Activated CD4-positive, alpha-beta memory T cell treated with anti-CD3 and anti-CD28 coated beads, Interleukin-2, amount 10 ng/mL, durations not matched to agents 7 days and 5 days (primary cell): ENCODE measurements at regions not wholly inside any gene's neighbourhood (a gene's known extent, or its start where the extent isn't known, plus 50 kb on each side); places are given as distances from the start of the nearest gene placed in this dataset.

ENCODE experiments used
- CTCF ChIA-PET: fragments of 350-600 bp; sonication (Branson Sonifier 250); formaldehyde crosslinking; loops from one replicate; lab custom pipeline; 2021; ENCODE audit warnings: antibody characterized with exemption, inconsistent platforms; lab: Charles Lee
- POLR2A ChIA-PET: fragments of 350-600 bp; sonication (Branson Sonifier 250); formaldehyde crosslinking; loops from one replicate; lab custom pipeline; 2021; ENCODE audit warnings: antibody characterized with exemption; lab: Charles Lee
- DNase-seq: peaks from one replicate; pipeline ENCODE4 v3.0.0-alpha.2; 2020
- H3K27ac Mint-ChIP-seq: one replicate; pipeline ENCODE4 v1.8.0; 2021; ENCODE audit warnings: mild to moderate bottlenecking, mixed read lengths
- H3K27me3 Mint-ChIP-seq: one replicate; pipeline ENCODE4 v1.8.0; 2021; ENCODE audit warnings: mixed read lengths
- H3K36me3 Mint-ChIP-seq: one replicate; pipeline ENCODE4 v1.8.0; 2021; ENCODE audit warnings: low read depth, mixed read lengths
- H3K4me1 Mint-ChIP-seq: one replicate; pipeline ENCODE4 v1.8.0; 2021; ENCODE audit warnings: mixed read lengths
- H3K4me3 Mint-ChIP-seq: one replicate; pipeline ENCODE4 v1.8.0; 2021; ENCODE audit warnings: mild to moderate bottlenecking, mixed read lengths
- H3K9me3 Mint-ChIP-seq: one replicate; pipeline ENCODE4 v1.8.0; 2021; ENCODE audit warnings: mixed read lengths

GRCh38 chr10:8584666-8585065, 530.2 kb downstream of the GATA3 start:
- no peak overlapping the region for H3K4me3 Mint-ChIP-seq
- H3K27ac Mint-ChIP-seq, result no peak overlapping the region
- DNase-seq, result no peak
- peaks cover 1% of the 10 kb centered on the region for H3K4me1 Mint-ChIP-seq
- POLR2A ChIA-PET, result no interaction called here
- H3K36me3 Mint-ChIP-seq, result no peaks in the 10 kb centered on the region
- CTCF ChIA-PET, result interaction anchor here (0.7 kb wide), 1 partner anchor 86 kb away, joined by 3 read pairs; no protein-coding TSS in a partner anchor
- peaks cover 3% of the 10 kb centered on the region for H3K9me3 Mint-ChIP-seq
- peaks cover 18% of the 10 kb centered on the region for H3K27me3 Mint-ChIP-seq

- H3K9me3 Mint-ChIP-seq, result peaks cover 3% of the 10 kb centered on the region
- no peaks in the 10 kb centered on the region for H3K36me3 Mint-ChIP-seq
- no peak overlapping the region for H3K27ac Mint-ChIP-seq
- no peak overlapping the region for H3K4me3 Mint-ChIP-seq
- ChIA-PET CTCF (no interaction called here), POLR2A (no interaction called here)
- peaks cover 1% of the 10 kb centered on the region for H3K4me1 Mint-ChIP-seq
- DNase-seq, result no peak
- H3K27me3 Mint-ChIP-seq, result peaks cover 24% of the 10 kb centered on the region
These were observed 532.0 kb downstream of the GATA3 start for GRCh38 chr10:8586504-8586903.

GRCh38 chr10:8588135-8588534, 533.6 kb downstream of the GATA3 start:
- H3K27me3 Mint-ChIP-seq, result peaks cover 20% of the 10 kb centered on the region
- H3K4me1 Mint-ChIP-seq, result peaks cover 1% of the 10 kb centered on the region
- no peaks in the 10 kb centered on the region for H3K9me3 Mint-ChIP-seq
- no peak for DNase-seq
- ChIA-PET POLR2A (no interaction called here), CTCF (no interaction called here)
- H3K36me3 Mint-ChIP-seq, result no peaks in the 10 kb centered on the region
- no peak overlapping the region for H3K27ac Mint-ChIP-seq
- no peak overlapping the region for H3K4me3 Mint-ChIP-seq

- Mint-ChIP-seq H3K9me3 (no peaks in the 10 kb centered on the region), H3K27ac (no peak overlapping the region), H3K27me3 (peaks cover 17% of the 10 kb centered on the region), H3K4me3 (no peak overlapping the region), H3K4me1 (peaks cover 1% of the 10 kb centered on the region), H3K36me3 (no peaks in the 10 kb centered on the region)
- ChIA-PET POLR2A (interaction anchor here (0.7 kb wide), 1 partner anchor 53 kb away, joined by 3 read pairs; no protein-coding TSS in a partner anchor), CTCF (no interaction called here)
- no peak for DNase-seq
These were observed 536.0 kb downstream of the GATA3 start for GRCh38 chr10:8590518-8590917.

GRCh38 chr10:8591640-8592039, 537.2 kb downstream of the GATA3 start:
- no peaks in the 10 kb centered on the region for H3K36me3 Mint-ChIP-seq
- no peak overlapping the region for H3K27ac Mint-ChIP-seq
- DNase-seq, result no peak
- POLR2A ChIA-PET, result no interaction called here
- CTCF ChIA-PET, result interaction anchor here (0.6 kb wide), 1 partner anchor 719 kb away, joined by 3 read pairs; no protein-coding TSS in a partner anchor
- no peaks in the 10 kb centered on the region for H3K9me3 Mint-ChIP-seq
- H3K4me3 Mint-ChIP-seq, result no peak overlapping the region
- H3K4me1 Mint-ChIP-seq, result peaks cover 1% of the 10 kb centered on the region
- peaks cover 17% of the 10 kb centered on the region for H3K27me3 Mint-ChIP-seq

GRCh38 chr10:8594176-8594575, 539.7 kb downstream of the GATA3 start:
- DNase-seq, result no peak
- H3K9me3 Mint-ChIP-seq, result no peaks in the 10 kb centered on the region
- no peak overlapping the region for H3K27ac Mint-ChIP-seq
- CTCF ChIA-PET, result no interaction called here
- no peak overlapping the region for H3K4me3 Mint-ChIP-seq
- POLR2A ChIA-PET, result no interaction called here
- no peaks in the 10 kb centered on the region for H3K36me3 Mint-ChIP-seq
- peaks cover 6% of the 10 kb centered on the region for H3K27me3 Mint-ChIP-seq
- no peaks in the 10 kb centered on the region for H3K4me1 Mint-ChIP-seq

GRCh38 chr10:8594711-8595110, 540.2 kb downstream of the GATA3 start:
- H3K9me3 Mint-ChIP-seq, result peaks cover 2% of the 10 kb centered on the region
- DNase-seq, result no peak
- H3K4me1 Mint-ChIP-seq, result no peaks in the 10 kb centered on the region
- ChIA-PET POLR2A (no interaction called here), CTCF (no interaction called here)
- no peaks in the 10 kb centered on the region for H3K36me3 Mint-ChIP-seq
- H3K27ac Mint-ChIP-seq, result no peak overlapping the region
- H3K27me3 Mint-ChIP-seq, result peaks cover 6% of the 10 kb centered on the region
- H3K4me3 Mint-ChIP-seq, result no peak overlapping the region

GRCh38 chr10:8595140-8595539, 540.7 kb downstream of the GATA3 start:
- DNase-seq, result no peak

GRCh38 chr10:8596929-8597472, 542.5 kb downstream of the GATA3 start:
- Mint-ChIP-seq H3K9me3 (peaks cover 2% of the 10 kb centered on the region), H3K27me3 (no peaks in the 10 kb centered on the region), H3K36me3 (no peaks in the 10 kb centered on the region), H3K4me1 (no peaks in the 10 kb centered on the region), H3K27ac (no peak overlapping the region), H3K4me3 (no peak overlapping the region)
- POLR2A ChIA-PET, result no interaction called here
- no peak for DNase-seq
- CTCF ChIA-PET, result no interaction called here

More at GRCh38 chr10:8595140-8595539, 540.7 kb downstream of the GATA3 start:
- H3K27ac Mint-ChIP-seq, result no peak overlapping the region
- POLR2A ChIA-PET, result no interaction called here
- peaks cover 2% of the 10 kb centered on the region for H3K9me3 Mint-ChIP-seq
- CTCF ChIA-PET, result no interaction called here
- H3K4me1 Mint-ChIP-seq, result no peaks in the 10 kb centered on the region
- no peaks in the 10 kb centered on the region for H3K36me3 Mint-ChIP-seq
- H3K4me3 Mint-ChIP-seq, result no peak overlapping the region
- H3K27me3 Mint-ChIP-seq, result peaks cover 6% of the 10 kb centered on the region

- peaks cover 13% of the 10 kb centered on the region for H3K9me3 Mint-ChIP-seq
- H3K4me1 Mint-ChIP-seq, result no peaks in the 10 kb centered on the region
- no peak overlapping the region for H3K27ac Mint-ChIP-seq
- POLR2A ChIA-PET, result no interaction called here
- peaks cover 3% of the 10 kb centered on the region for H3K36me3 Mint-ChIP-seq
- H3K4me3 Mint-ChIP-seq, result no peak overlapping the region
- CTCF ChIA-PET, result no interaction called here
- peaks cover 3% of the 10 kb centered on the region for H3K27me3 Mint-ChIP-seq
- DNase-seq, result no peak
These were observed 545.7 kb downstream of the GATA3 start for GRCh38 chr10:8600192-8600591.

GRCh38 chr10:8602821-8603220, 548.3 kb downstream of the GATA3 start:
- no peaks in the 10 kb centered on the region for H3K4me1 Mint-ChIP-seq
- ChIA-PET POLR2A (no interaction called here), CTCF (no interaction called here)
- peaks cover 3% of the 10 kb centered on the region for H3K36me3 Mint-ChIP-seq
- H3K27ac Mint-ChIP-seq, result no peak overlapping the region
- H3K9me3 Mint-ChIP-seq, result peaks cover 19% of the 10 kb centered on the region
- DNase-seq, result no peak
- H3K27me3 Mint-ChIP-seq, result peaks cover 3% of the 10 kb centered on the region
- H3K4me3 Mint-ChIP-seq, result no peak overlapping the region

- no peak overlapping the region for H3K4me3 Mint-ChIP-seq
- peaks cover 4% of the 10 kb centered on the region for H3K9me3 Mint-ChIP-seq
- no peak overlapping the region for H3K27ac Mint-ChIP-seq
- peaks cover 5% of the 10 kb centered on the region for H3K27me3 Mint-ChIP-seq
- ChIA-PET POLR2A (no interaction called here), CTCF (no interaction called here)
- no peak for DNase-seq
- H3K36me3 Mint-ChIP-seq, result no peaks in the 10 kb centered on the region
- H3K4me1 Mint-ChIP-seq, result peaks cover 3% of the 10 kb centered on the region
These were observed 559.6 kb downstream of the GATA3 start for GRCh38 chr10:8614054-8614565.

GRCh38 chr10:8615118-8615517, 560.6 kb downstream of the GATA3 start:
- peaks cover 3% of the 10 kb centered on the region for H3K4me1 Mint-ChIP-seq
- H3K36me3 Mint-ChIP-seq, result no peaks in the 10 kb centered on the region
- no peak for DNase-seq
- ChIA-PET POLR2A (no interaction called here), CTCF (interaction anchor here (1.5 kb wide), 1 partner anchor 10 kb away, joined by 3 read pairs; no protein-coding TSS in a partner anchor)
- H3K9me3 Mint-ChIP-seq, result peaks cover 3% of the 10 kb centered on the region
- no peak overlapping the region for H3K27ac Mint-ChIP-seq
- H3K27me3 Mint-ChIP-seq, result peaks cover 5% of the 10 kb centered on the region
- H3K4me3 Mint-ChIP-seq, result no peak overlapping the region

- H3K27ac Mint-ChIP-seq, result no peak overlapping the region
- no peaks in the 10 kb centered on the region for H3K9me3 Mint-ChIP-seq
- H3K4me1 Mint-ChIP-seq, result peaks cover 3% of the 10 kb centered on the region
- H3K4me3 Mint-ChIP-seq, result no peak overlapping the region
- CTCF ChIA-PET, result interaction anchor here (1.5 kb wide), 1 partner anchor 8 kb away, joined by 3 read pairs; no protein-coding TSS in a partner anchor
- POLR2A ChIA-PET, result no interaction called here
- peaks cover 5% of the 10 kb centered on the region for H3K27me3 Mint-ChIP-seq
- no peaks in the 10 kb centered on the region for H3K36me3 Mint-ChIP-seq
- no peak for DNase-seq
These were observed 561.7 kb downstream of the GATA3 start for GRCh38 chr10:8616166-8616565.
